HT-29 (cell line): ENCODE measurements at regions not wholly inside any gene's neighbourhood (a gene's known extent, or its start where the extent isn't known, plus 50 kb on each side); places are given as distances from the start of the nearest gene placed in this dataset.
"Not testable (repeated sequence)": the region's sequence is repeated elsewhere in the genome, so short reads cannot be mapped to it uniquely, and the experiment has no call there.

ENCODE experiments used
- DNase-seq: peaks from one replicate; pipeline ENCODE4 v3.0.0-alpha.2; 2015; ENCODE audit warnings: low spot score

DNA sequence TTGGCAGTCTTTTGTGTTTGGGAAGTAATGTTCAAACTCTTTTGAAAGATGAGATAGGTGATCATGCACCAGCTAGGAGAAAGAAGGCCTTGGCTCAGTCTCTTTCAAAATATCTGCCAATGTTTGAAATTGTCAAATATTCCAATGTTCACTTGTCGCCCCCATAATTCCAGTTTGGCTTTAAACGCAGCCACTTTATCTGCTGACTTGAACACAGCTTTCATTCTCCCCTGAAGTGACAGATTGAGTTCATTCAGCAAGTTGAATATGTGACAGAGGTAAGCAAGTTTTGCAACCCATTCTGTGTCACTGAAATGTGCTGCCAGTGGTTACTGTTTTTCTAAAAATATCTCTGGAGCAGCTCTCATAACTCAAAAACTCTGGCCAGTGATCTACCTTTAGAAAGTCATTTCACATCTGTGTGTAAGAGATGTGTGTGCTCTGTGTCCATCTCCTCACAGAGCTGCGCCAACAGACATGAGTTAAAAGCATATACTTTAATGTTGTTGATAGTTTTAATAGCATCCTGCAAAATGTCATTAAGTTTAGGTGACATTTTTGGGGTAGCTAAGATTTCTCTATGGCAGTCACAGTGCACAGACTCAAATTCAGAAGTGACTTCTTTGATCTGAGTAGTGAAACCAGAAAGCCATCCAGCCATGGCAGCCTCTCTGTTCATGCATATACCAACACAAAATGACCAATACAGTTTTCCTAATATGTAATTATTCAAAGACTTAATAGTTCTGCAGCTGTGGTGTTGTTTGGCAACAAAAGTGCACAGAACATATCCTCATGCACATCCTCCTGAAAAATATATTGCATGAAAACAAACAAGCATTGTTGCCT is 614.3 kb upstream of the MIS18BP1 start:
- no peak for DNase-seq

DNA sequence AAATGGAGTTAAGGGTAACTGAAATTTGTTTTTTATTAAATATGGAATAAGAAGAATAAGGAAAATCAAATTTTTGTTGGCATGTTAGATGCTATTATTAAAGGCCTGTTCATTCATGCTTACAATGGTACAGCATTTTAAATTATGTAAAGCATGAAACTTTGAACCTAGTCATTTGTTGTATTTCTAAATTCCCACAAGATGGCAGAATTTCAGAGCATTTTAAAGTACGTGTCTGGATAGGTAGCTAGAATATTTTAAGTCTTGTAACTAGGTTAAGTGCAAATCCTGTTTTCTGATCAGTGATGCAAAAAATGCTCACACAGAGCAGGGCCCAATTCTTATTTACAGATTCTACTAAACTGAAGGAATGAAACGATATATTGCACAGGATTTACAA is 585.6 kb upstream of the MIS18BP1 start:
- DNase-seq: no peak

DNA sequence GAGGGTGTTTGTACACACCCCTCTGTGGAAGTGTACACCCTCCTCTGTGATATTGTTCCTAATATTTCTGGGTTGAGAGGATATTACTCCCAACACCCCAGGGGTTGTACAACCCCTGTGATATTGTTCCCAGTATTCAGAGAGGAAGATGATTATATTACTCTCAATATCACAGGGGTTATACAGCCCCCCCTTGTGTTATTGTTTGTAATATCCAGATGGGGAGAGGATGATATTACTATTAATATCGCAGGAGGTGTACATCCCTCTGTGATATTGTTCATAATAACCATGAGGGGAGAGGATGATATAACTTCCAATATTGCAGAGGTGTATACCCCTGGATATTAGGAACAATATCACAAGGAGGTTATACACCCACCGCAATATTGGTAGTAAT is 566.1 kb upstream of the MIS18BP1 start:
- DNase-seq: no peak

GRCh38 chr14:45811155-45811554 is 558.2 kb upstream of the MIS18BP1 start:
- no peak for DNase-seq

- peak; percentile 1 for DNase-seq
Measured at GRCh38 chr14:45810152-45810872, 557.3 kb upstream of the MIS18BP1 start.

GRCh38 chr14:45807178-45807899 is 554.3 kb upstream of the MIS18BP1 start:
- DNase-seq: no peak

GRCh38 chr14:45799511-45799910 is 546.5 kb upstream of the MIS18BP1 start:
- DNase-seq: no peak

DNA sequence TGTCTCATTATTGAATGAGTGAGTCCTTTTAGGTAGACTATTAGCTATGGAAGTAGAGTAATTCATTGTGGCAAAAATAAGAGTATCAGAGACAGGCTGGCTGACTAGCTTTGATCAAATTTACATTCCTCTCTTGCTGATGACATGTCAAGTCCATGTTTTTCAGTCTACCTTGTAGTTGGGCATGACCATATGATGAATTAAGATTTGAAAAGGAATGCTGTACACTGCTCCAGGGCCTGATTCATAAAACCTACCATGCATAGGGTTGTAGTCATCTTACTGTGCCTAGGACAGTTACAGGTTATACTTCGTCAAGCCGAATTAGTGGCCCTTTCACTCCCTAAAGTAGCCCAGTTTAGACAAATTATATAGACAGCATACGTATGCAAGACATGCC is 545.7 kb upstream of the MIS18BP1 start:
- DNase-seq: no peak

DNA sequence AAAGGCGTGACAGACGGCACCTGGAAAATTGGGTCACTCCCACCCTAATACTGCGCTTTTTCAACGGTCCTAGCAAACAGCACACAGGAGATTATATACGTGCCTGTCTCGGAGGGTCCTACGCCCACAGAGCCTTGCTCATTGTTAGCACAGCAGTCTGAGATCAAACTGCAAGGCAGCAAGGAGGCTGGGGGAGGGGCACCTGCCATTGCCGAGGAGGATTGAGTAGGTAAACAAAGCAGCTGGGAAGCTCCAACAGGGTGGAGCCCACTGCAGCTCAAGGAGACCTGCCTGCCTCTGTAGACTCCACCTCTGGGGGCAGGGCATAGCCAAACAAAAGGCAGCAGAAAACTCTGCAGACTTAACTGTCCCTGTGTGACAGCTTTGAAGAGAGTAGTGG is 543.0 kb upstream of the MIS18BP1 start:
- not testable (repeated sequence) for DNase-seq

GRCh38 chr14:45793081-45793480 is 540.1 kb upstream of the MIS18BP1 start:
- no peak for DNase-seq

DNA sequence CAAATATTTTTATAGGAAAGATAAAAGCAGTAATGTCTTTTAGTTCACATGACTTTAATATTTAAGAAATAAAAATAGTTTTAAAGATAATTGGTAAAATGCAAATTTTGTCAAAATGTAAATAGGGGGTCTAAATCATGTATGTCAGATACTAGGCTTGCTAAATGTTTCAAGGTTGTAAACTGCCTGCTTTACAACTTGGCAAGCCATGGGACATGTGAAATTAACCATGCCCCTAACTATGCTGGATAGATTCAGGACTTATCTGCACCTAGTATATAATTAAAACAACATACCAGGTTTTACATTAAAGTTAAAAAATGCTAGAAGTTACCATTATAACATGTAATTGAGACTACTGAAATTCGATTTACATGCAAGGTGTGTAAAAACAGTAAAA is 537.3 kb upstream of the MIS18BP1 start:
- DNase-seq: no peak

GRCh38 chr14:45787167-45787566 is 534.2 kb upstream of the MIS18BP1 start:
- DNase-seq: no peak

GRCh38 chr14:45786266-45786665 is 533.3 kb upstream of the MIS18BP1 start:
- DNase-seq: no peak

- peak; percentile 12 for DNase-seq
Measured at GRCh38 chr14:45785240-45785639, 532.2 kb upstream of the MIS18BP1 start.

DNA sequence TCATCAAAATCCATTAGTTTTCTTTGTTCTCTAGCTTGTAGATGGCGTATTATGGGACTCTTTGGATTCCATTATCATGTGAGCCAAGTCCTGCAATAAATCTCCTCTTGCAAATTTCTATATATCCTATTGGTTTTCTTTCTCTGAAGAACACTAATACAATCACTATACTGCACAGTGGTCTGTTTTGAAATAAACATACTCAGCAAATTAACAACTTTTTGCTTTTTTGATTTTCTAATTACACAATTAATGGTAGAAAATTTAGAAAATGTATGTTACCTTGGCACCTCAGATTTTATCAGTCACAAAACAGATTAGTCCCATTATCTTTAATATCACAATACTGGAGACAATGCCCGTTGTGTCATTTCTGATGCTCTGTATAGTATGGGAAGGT is 513.2 kb upstream of the MIS18BP1 start:
- no peak for DNase-seq

- DNase-seq: no peak
Measured at GRCh38 chr14:45757655-45758054, 504.7 kb upstream of the MIS18BP1 start.

DNA sequence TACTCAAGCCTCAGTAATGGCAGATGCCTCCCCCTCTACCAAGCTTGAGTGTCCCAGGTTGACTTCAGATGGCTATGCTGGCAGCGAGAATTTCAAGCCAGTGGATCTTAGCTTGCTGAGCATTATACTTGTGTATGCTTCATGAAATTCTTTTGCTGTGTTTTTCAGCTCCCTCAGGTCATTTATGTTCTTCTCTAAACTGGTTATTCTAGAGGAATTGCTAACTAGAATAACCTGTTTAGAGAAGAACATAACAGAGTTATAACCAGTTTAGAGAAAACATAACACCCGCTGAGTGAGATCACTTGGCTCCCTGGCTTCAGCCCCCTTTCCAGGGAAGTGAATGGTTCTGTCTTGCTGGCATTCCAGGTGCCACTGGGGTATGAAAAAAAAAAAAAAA is 503.4 kb upstream of the MIS18BP1 start:
- not testable (repeated sequence) for DNase-seq

DNA sequence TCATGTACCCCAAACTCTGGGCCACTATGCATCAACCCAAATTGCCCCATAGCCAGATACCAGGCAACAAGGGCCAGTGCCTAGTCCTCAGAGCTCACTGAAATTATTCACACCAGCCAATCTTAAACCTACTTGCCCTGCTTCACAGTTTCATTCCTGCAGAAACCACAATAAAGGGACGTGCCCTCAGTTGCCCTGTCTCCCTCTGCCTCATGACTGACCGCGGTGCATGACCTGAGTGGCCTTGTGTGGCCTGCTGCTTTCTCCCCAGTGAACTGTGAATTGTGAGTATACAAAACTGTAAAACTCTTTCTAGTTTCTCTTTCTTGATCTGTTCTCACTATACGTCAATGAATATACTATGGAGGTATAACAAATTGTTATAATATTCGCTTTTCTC is 490.9 kb upstream of the MIS18BP1 start:
- no peak for DNase-seq

- no peak for DNase-seq
Measured at GRCh38 chr14:45742187-45742586, 489.2 kb upstream of the MIS18BP1 start.

DNA sequence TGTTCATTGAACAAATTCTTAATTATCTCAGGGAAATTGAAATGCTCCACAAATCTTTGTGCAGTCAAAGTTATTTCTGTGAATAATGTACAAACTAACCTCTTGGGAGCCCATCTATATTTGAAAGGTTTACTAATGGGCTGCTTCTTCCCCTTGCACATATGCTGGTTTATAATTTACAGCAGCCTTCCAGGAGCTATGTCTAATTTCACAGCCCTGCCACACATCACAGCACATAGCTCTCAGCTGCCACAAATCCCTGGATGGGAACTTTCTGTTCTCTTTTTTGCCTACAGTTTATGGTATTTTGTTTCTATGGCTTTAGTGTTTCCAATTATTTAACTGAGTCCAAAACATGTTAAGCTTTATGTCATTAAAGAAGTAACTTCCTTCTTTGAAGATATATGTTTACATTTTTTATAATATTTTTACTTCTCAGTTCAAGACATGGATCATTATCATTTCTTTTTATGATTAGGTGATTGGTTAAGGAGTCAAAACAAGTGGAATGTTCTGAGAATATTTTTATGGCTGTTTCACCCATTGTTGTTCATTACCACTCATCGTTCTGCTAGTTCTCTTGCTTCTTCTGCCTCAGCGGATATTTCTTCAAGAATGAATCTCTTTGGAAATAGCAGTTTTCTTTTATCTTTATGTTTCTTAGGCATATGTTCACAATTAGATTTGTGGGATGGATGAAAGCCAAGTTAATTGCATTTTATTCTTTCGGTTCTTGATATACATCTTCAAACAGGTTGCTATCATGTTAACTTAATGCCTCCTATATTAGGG is 475.6 kb upstream of the MIS18BP1 start:
- no peak for DNase-seq

GRCh38 chr14:45727133-45727532 is 474.1 kb upstream of the MIS18BP1 start:
- DNase-seq: no peak

GRCh38 chr14:45721472-45721871 is 468.5 kb upstream of the MIS18BP1 start:
- no peak for DNase-seq
